NCI-H2107 treated with DMSO at 0.1 percent for 48 hours (cell line): ENCODE measurements at regions not wholly inside any gene's neighbourhood (a gene's known extent, or its start where the extent isn't known, plus 50 kb on each side); places are given as distances from the start of the nearest gene placed in this dataset.
A peak's percentile ranks its signal among the peaks of the same experiment; 100 is the strongest.
"Not testable (repeated sequence)": the region's sequence is repeated elsewhere in the genome, so short reads cannot be mapped to it uniquely, and the experiment has no call there.

Experiments
- DNase-seq: peaks from one replicate; lab custom pipeline; 2025; ENCODE audit not compliant: unreplicated experiment; lab: John Stamatoyannopoulos, UW

DNA sequence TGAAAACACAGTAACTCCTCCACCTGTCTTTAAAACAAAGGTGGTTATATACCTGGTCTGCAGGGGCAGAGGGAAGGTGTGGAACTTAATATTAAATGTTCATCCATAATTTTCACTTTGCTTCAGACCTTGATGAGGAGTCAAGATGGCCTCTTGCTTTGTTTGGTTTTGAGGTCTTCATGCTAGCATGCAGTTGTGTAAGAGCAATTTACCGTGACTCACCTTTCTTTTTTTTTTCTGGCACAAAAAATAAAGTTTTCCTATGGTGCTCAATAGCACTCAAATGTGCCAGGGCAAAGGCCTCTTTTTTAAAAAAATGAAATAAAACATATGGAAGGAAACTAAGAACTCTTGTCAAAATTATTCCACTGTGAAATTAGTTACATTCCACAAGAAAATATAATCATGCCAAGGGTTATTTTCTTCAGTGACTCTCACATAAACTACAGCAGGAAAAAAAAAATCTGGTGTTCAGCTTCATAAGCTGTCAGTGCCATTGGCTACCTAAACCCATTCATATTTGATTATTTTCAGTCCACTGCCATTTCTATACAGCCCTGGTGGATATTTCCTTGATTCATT lies 128.2 kb downstream of the SLC7A11 start:
- DNase-seq, result no peak

DNA sequence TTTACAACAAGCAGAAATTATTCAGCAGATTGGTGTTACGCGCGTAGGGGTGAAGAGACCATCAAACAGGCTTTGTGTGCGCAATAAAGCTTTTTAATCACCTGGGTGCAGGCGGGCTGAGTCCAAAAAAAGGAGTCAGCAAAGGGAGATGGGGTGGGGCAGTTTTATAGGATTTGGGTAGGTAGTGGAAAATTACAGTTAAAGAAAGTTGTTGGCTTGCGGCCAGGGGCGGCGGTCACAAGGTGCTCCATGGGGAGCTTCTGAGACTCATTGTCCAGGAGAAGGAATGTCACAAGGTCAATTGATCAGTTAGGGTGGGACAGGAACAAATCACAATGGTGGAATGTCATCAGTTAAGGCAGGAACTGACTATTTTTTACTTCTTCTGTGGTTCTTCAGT lies 129.3 kb downstream of the SLC7A11 start:
- not testable (repeated sequence) for DNase-seq

DNA sequence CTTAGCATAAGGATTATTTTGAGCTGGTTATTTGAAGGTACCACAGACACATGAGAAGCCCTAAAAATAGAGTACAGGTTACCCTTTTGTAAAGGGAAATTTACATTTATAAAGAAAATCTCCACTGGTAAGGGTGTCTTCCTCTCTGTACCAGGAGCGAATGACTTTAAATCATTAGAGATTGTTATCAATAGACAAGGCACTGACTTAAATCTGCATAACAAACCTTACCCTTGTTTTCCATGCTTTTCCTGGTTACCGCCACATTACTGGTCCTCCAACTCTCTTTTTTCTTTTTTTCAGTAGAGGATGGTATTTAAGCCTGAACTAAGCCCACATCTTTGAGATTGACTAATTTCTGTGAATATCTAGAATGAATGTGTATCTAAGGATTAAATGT lies 129.8 kb downstream of the SLC7A11 start:
- DNase-seq, result no peak

DNA sequence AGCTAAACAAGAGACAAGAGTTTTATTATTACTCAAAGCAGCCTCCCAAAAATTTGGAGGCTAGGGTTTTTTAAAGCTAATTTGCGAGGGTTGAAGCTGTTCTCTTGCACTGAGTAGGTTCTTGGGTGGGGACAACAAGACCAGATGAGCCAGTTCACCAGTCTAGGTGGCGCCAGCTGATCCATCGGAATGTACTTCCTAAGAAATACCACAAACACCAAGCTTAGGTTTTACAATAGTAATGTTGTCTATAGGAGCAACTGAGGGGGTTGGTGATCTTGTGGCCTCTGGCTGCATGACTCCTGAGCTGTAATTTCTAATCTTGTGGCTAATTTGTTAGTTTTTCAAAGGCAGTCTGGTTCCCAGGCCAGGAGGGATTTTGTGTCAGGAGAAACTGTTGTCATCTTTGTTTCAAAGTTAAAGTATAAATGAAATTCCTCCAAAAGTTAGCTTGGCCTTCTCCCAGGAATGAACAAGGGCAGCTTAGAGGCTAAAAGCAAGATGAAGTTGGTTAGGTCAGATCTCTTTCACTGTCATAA lies 130.6 kb downstream of the SLC7A11 start:
- DNase-seq, result no peak

DNA sequence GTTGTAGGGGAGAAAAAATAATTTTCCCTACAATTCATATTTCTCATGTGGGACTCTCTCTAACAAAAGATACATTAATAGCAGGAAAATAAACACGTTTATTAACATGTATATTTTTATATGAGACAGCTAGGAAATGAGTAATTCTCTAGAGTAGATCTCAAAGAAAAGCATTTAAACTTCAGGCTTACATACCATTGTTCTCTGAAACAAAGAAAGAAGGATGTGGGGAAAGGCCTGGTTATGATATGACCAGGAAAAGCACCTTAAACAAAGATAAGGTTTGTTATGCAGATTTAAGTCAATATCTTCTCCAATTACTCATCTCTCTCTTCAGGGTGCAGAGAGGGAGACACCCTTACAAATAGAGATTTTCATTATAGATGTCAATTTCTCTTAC lies 131.3 kb downstream of the SLC7A11 start:
- no peak for DNase-seq

DNA sequence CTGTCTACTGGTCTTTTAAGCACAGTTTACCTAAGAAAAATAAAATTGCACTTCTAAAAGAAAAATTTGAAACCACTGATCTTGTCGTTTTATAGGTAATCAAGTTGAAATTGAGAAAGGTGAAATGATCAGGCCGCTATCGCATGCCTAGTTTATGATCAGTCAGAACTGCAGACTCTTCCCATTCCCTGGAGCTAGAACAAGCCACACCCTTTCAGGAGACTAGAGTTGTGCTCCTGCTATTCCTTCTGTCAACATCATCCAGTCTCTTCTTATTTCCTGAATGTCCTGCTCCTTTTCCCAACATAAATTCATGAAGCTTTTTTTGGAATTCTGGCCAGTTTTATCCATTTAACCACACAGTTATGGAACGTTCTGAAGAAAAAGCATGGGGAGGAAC lies 135.1 kb downstream of the SLC7A11 start:
- no peak for DNase-seq

DNA sequence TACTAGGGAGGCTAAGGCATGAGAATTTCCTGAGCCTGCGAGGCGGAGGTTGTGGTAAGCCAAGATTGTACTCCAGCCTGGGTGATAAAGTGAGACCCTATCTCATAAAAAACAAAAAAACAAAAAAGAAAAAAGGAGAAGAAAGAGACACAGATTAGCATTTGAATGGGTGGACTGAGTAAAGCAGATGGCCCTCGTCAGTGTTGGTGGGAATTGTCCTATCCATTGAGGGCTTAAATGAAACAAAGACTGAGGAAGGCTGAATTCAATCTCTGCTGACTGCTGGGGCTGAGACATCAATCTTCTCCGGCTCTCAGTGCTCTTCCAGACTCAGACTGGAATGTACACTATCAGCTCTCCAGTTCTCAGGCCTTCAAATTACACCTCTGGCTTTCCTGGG lies 136.8 kb downstream of the SLC7A11 start:
- DNase-seq, result no peak

DNA sequence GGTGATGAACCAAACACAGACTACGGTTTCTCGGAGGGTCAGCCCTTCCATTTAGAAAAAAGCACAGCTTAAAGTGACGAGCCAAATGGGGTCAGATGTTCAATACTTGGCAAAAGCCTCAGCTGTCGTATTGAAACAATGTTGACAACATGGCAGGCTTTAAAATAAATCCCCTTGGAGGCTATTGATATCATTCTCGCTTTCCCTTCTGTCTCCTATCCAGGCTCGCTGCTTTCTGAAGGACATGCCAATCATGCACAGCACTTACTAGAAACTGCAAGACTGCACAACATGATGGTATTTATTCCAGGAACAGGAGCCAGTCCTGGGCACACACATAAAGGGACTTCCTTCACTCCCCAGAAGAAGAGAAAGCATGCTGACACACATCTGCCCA lies 137.9 kb downstream of the SLC7A11 start:
- DNase-seq, result no peak

DNA sequence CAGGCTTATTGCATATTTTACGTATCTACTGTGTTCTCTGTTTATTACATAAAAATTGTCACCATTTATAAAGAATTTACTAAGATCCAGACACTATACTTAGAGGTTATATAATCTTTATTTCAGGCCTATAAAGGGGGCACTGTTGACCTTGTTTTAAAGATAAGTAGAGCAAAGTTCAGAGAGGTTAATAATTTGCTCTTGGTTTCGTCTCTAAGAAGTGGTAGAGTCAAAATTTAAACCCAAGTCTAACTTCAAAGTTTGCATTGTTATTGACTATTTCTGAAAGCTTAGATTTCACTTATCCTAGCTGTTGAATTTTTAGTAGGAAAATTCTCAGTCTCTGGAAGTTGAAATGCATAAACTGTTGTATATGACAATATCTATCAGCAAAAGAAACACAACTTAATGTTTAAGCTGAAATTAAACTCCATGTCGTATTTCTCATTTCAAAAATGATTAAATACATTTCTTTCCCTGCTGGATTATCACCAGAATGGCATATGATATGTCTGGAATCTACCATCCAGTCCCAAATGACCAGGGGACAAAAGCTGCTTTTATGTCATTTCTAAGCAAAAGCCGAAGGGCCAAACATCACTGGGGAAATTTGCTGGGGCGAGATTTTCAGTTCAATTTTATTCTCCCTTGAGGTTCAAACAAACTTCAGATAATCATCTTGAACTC lies 138.4 kb downstream of the SLC7A11 start:
- no peak for DNase-seq

DNA sequence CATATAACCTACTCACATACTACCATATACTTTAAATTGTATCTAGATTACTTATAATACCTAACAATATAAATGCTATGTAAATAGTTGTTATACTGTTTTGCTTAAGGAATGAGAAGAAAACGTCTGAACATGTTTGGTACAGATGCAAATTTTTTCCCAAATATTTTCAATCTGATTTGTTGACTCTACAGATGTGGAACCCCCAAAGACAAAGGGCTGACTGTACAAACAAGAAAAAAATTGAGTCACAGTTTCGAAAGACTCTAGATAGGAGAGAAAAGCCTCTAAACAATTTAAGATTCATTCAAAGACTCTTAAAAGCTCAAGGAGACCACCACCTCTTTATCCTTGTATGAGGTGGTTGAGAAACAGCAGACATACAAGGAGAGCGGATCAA lies 142.8 kb downstream of the SLC7A11 start:
- no peak for DNase-seq

DNA sequence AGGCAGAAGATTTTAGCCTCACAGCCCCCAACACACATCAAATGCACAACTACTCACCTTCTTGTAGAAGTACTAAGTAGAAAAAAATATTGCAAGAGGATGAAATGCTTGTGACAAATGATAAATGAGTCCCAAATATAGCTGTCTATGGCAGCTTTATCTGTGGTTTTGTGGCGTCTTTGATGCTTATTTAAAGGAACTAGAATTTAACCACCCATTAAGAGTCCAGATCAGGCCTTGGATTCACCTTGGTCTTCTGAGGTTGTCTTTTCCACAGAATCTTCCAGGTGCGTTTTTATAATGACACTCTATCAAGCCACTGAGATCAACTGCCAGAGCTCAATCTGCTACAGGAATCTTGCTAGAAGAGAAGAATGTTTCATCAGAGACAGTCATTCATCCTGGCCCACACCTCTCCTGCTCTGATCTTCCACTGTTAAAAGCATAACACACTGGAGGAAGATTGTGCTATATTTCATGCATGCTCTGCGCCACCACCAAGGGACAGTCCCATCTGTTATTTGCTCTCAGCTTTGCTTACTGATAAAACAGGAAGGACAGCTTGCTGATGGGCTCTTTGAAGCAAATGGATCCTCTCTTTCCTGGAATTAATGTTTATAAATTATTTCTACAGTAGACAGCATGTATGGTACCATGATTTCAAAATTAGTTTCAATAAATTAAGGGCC lies 144.1 kb downstream of the SLC7A11 start:
- no peak for DNase-seq

DNA sequence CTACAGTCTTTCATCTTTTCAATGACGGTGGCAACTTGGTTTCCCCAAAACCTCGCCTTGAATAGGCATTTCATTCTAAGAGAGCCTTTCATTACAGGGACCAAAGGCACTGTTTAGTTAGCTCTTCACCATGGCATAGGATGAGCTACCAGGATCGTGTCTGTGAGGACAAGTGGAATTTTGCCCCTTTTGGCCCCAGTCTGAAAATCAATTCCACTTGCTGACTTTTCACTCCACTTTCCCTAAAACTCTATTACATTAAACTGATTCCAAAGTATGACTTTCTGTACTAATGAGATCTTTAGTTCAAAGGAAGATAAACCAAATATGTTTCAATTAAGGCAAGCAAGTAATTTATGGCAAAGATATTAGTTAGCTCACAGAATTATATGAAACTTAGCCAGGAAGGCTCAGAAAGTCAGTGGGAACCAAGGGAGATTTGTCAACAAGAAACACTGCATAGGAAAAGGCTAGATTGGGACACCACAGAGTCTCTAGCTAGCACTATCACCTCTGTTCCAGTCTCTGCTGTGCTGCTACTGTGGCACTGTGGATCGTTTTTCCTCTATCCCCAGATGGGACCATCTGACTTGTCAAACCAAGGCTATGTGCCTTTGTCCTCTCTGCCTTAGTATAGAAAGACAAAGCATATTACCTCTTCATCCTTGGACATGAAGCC lies 145.6 kb downstream of the SLC7A11 start:
- no peak for DNase-seq

DNA sequence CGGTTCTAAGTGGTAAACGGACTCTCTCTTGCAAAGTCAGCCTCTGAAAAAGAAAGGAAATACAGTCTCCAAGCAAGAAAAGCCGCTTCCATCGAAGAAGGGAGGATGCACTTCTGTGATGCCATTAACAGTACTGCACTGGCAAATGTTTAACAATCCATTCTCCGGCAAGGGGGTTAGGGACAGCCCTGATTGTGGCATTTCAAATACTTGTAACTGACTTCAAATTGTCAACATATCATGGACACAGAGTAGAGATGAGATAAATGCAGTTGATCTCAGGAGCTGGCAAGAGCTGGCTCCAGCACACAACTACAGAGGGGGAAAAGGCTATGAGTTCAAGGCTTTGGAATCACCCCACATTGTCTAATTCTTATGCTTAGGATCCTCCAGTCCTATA lies 146.8 kb downstream of the SLC7A11 start:
- no peak for DNase-seq

DNA sequence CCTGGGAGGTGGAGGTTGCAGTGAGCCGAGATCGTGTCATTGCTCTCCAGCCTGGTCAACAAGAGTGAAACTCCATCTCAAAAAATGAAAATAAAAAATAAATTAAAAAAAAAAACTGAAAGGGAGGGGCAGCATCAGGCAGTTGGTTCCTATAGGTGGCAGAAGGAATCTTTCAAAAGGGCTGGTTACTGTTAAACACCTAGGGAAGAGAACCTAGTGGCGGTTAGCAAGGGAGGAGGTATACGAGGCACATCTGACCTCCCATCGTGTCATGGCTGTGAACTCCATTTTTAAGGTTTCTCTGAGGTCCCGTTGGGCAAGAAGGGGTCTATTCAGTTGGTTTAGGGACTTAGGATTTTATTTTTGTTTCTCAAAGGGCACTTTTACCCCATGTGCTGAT lies 150.1 kb downstream of the SLC7A11 start:
- no peak for DNase-seq

DNA sequence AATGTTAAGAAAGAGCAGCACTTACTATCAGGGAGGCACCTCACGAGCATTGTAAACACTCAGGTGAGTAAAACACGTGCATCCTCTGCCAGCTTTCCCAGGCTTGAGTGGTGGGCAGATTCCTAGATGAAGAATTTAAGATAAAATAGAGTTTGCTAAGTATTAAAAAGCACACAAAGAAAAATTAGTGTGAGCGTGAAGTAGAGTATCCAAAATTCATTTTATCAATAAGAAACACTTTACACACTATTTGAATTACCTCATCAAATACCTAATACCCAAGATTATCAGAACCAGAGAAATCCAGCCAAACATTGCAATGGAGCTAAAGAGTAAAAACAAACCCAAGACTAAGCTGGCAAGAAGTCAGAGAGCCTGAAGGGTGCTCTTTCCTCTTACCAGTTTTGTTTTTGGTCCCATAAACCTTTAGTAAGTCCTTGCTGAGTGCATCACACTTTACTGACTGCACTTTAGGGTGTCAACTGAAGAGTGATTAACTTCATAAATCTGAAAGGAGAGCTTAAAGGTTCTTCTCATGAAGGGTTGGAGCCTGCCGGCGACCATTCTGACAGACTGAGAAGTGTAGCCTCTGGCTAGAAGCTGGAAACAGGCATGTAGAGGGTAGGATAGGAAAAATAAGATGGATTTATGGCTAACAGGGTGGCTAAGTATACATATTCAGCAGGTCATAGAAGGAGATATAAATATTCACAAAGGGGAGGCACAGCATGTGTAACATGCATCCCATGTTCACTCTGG lies 151.1 kb downstream of the SLC7A11 start:
- DNase-seq, result peak; percentile 2

DNA sequence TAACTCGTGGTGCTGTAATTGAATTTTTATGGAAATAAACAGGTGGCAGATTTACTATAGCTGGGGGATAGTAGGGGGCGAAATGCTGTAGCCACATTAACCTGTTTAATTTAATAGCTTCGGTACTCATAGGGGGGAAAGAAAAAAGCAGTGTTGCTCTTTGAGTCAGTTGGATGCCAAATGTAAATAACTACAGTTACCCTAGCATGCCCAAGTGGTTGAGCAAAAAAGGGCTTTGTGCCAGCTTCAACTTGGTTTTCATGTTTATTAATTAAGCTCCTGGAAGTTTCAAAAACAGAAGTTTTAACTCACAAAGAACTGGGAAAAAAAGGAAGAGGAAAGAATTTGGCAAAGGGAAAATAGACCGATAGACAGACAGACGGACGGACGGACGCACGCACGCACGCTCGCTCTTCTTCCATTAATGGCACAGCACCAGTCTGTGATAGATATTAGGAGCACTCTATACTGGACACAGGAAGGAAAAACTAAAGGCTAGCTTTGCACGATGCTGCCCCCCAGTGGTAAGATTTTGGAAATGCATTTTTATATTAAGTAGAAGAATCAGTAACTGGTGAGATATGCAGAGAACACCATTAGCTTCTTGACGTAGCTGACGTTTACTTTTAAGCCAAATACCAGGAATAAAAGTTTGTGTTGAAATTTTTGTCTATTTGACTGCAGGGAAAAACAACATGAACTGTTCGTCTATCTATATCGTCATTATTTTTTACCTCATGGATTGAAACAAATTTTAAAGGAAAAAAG lies 151.8 kb downstream of the SLC7A11 start:
- peak; percentile 69 for DNase-seq

DNA sequence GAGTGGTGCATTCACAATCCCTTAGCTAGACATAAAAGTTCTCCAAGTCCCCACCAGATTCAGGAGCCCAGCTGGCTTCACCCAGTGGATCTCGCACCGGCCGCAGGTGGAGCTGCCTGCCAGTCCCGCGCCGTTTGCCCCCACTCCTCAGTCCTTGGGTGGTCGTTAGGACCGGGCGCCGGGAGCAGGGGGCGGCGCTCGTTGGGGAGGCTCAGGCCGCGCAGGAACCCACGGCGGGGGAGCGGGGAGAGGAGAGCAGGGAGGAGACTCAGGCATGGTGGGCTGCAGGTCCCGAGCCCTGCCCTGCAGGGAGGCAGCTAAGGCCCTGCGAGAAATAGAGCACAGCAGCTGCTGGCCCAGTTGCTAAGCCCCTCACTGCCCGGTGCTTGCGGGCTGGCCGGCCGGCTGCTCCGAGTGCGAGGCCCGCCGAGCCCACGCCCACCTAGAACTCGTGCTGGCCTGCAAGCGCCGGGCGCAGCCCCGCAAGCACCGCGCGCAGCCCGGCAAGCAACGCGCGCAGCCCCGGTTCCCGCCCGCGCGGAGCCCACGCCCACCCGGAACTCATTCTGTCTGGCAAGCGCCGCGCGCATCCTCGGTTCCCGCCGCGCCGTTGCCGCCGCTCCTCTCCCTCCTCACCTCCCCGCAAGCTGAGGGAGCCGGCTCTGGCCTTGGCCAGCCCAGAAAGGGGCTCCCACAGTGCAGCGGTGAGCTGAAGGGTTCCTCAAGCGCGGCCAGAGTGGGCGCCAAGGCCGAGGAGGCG lies 153.5 kb downstream of the SLC7A11 start:
- DNase-seq, result no peak

DNA sequence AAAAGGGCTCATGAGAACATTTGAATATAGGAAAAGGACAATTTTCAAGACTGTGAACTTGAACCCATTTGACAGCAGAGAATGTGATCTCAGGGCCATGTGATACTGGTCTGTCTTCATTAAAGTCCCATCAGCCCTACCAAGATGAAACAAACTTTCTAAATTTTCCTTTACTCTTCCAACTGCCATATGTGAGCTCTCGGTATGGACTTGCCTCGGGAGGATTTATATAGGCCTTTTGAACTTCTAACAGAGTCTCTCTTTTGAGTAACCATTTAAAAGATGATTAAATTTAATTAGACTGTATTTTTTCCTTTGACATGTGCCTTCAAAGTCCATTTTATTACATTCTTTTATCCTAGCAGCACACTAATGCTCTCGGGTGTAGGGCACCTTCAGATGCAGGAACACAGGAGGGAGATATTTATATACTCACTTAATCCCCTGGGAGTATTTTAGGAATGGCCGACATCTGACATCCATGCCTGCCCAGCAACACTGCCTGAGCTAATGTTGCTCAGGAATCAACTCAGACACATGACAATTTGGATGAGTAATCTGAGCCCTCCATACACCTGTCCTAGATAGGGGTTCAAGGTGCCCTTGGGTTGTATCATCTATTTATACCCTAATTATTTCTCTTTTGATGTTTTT lies 155.0 kb downstream of the SLC7A11 start:
- DNase-seq, result no peak

DNA sequence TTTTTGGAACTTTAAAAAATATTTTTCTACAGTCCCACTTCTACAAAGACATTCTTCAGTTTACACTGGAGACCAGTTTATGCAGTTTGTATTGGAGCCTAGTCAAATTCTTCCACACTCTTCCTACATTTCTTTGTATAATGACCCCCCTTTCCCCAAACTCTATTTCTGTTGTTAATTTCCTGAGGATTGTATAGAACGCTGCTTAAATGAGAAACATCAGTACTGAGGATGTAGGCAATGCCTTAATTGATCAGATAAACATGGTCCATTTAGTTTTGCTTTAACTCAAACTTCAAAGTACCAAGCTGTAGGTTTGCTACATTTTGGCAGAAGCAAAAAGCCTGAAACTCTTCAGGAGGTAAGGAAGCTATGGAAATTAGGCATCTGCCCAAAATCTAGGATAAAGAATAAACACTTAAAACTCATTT lies 155.5 kb downstream of the SLC7A11 start:
- no peak for DNase-seq
